ENCODE measurements at regions not wholly inside any gene's neighbourhood (a gene's known extent, or its start where the extent isn't known, plus 50 kb on each side); places are given as distances from the start of the nearest gene placed in this dataset.
A peak's percentile ranks its signal among the peaks of the same experiment; 100 is the strongest.

DNA sequence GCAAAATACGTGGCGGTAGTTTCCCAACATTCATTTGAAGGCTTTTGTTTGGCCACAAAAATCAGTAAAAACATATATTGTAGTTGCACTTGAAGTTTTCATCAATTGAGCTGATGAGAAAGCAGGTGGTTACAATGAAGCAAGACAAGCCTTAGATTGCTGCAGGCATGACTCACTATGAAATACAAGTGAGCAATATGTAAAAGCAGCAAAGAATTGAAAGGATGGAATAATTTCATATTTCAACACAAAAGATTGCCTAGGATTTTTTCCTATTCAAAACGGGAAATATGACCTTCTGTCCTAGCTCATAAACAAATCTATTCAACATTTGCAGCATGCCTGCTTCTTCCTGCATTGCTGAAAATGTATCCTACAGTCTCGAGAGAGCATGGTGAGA is 190.9 kb upstream of the BANK1 start:
- TF ChIP-seq, protein P1, sequence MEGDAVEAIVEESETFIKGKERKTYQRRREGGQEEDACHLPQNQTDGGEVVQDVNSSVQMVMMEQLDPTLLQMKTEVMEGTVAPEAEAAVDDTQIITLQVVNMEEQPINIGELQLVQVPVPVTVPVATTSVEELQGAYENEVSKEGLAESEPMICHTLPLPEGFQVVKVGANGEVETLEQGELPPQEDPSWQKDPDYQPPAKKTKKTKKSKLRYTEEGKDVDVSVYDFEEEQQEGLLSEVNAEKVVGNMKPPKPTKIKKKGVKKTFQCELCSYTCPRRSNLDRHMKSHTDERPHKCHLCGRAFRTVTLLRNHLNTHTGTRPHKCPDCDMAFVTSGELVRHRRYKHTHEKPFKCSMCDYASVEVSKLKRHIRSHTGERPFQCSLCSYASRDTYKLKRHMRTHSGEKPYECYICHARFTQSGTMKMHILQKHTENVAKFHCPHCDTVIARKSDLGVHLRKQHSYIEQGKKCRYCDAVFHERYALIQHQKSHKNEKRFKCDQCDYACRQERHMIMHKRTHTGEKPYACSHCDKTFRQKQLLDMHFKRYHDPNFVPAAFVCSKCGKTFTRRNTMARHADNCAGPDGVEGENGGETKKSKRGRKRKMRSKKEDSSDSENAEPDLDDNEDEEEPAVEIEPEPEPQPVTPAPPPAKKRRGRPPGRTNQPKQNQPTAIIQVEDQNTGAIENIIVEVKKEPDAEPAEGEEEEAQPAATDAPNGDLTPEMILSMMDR (IDR thresholded peaks at IDR 0.05; ENCODE audit: low read depth, low read length), result no peak
- no peak overlapping the region for H3K4me3 ChIP-seq (ENCODE audit: low read depth, low read length)
- H3K27ac ChIP-seq, result no peak overlapping the region
- H3K9me3 ChIP-seq (ENCODE audit: severe bottlenecking), result no peaks in the 10 kb centered on the region
- peaks cover 2% of the 10 kb centered on the region for H3K27me3 ChIP-seq (ENCODE audit: insufficient read depth, low read depth, severe bottlenecking)
- H3K36me3 ChIP-seq, result no peaks in the 10 kb centered on the region
- no peak for DNase-seq

DNA sequence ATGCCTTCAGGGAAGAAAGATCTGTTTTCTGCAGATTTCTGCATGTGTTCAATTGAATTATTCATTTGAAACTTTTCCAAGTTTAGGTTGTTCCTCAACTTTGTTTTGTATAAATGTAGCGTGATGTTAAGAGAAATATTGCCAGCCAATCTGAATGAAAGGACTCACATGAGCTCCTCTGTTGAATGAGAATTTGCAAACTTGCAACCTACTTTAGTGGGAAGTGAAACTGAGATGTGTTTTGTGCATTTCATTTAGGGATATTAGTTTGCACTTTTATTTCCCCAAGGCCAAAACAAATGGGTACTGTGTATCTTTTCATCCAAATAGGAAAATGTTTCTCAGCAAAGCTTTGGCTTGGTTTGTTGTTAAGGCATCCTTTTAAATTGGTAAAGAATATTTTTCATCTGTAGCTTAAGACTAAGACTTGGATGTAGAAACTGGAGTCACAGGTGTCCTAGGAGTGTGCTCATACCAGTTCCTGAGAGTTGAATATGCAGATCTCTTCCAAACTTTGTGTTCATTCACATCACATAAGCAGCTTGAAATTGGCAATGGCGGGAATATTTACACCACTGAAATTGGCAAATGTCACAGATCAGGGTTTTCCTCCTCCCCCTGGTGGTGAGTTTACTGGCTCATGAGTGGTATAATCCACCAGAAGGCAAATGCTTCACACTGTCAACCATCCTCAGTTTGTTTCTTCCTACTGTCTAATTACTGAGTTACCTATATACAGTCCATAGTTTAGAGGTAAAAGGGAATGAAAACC is 193.6 kb upstream of the BANK1 start:
- no peak overlapping the region for H3K27ac ChIP-seq
- TF ChIP-seq, protein P1 (IDR thresholded peaks at IDR 0.05; ENCODE audit: low read depth, low read length), result peak; percentile 65
- H3K36me3 ChIP-seq, result no peaks in the 10 kb centered on the region
- DNase-seq, result peak; percentile 24
- no peaks in the 10 kb centered on the region for H3K9me3 ChIP-seq (ENCODE audit: severe bottlenecking)
- H3K27me3 ChIP-seq (ENCODE audit: insufficient read depth, low read depth, severe bottlenecking), result peaks cover 2% of the 10 kb centered on the region
- H3K4me3 ChIP-seq (ENCODE audit: low read depth, low read length), result no peak overlapping the region

DNA sequence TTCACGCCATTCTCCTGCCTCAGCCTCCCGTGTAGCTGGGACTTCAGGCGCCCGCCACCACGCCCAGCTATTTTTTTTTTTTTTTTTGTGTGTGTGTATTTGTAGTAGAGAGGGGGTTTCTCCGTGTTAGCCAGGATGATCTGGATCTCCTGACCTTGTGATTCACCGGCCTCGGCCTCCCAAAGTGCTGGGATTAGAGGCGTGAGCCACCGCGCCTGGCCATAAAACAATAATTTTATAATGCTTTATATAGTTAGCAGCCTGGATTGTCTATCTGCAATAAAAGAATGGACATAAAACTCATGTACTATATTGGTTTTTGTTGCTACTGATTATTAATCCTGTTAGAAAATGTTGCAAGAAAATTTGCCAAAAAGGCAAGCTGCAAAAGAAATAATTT is 195.9 kb upstream of the BANK1 start:
- Histone ChIP-seq H3K4me3 (ENCODE audit: low read depth, low read length) (no peak overlapping the region), H3K27ac (no peak overlapping the region), H3K27me3 (ENCODE audit: insufficient read depth, low read depth, severe bottlenecking) (peaks cover 2% of the 10 kb centered on the region), H3K9me3 (ENCODE audit: severe bottlenecking) (no peaks in the 10 kb centered on the region), H3K36me3 (no peaks in the 10 kb centered on the region)
- DNase-seq, result no peak
- TF ChIP-seq, protein P1 (IDR thresholded peaks at IDR 0.05; ENCODE audit: low read depth, low read length), result no peak

DNA sequence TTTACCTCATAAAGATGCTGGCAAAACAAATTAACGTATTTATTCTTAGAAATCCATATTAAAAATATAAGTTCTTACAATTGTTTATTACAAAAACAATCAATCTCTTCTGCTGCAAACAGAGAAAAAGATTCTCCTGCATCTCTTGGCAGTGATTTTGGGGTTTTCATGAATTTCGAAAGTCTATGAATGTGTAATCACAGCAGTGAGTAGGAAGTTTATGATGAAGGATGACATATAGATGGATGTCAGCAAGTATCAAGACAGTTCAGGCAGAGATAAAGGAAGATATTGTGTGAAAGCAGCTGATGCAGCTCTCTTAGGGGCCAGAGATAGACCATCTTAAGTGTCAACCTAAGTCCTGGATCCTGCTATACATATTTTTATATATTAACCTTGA is 196.9 kb upstream of the BANK1 start:
- TF ChIP-seq, protein P1 (IDR thresholded peaks at IDR 0.05; ENCODE audit: low read depth, low read length), result no peak
- DNase-seq, result no peak
- no peak overlapping the region for H3K4me3 ChIP-seq (ENCODE audit: low read depth, low read length)
- H3K27me3 ChIP-seq (ENCODE audit: insufficient read depth, low read depth, severe bottlenecking), result no peaks in the 10 kb centered on the region
- no peak overlapping the region for H3K27ac ChIP-seq
- H3K9me3 ChIP-seq (ENCODE audit: severe bottlenecking), result no peaks in the 10 kb centered on the region
- H3K36me3 ChIP-seq, result no peaks in the 10 kb centered on the region

DNA sequence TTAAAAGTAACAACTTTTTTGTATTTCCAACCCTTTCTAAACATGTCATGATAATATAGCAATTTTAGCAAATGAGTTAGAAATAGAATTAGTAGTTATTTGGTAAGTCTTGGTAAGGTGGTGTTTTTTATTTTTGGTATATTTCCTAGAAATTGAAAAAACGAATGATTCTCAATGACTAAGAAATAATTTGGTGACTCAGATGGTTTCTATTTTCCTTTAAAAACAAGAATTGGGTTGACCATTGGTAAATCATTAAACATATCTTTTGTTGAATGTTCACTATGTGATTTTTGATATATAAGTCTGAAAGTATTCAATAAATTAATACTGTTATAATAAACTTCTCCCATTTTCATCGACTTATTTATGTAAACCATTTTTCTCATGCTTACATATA is 206.2 kb upstream of the BANK1 start:
- DNase-seq, result no peak
- H3K27ac ChIP-seq, result no peak overlapping the region
- H3K27me3 ChIP-seq (ENCODE audit: insufficient read depth, low read depth, severe bottlenecking), result no peaks in the 10 kb centered on the region
- peaks cover 5% of the 10 kb centered on the region for H3K9me3 ChIP-seq (ENCODE audit: severe bottlenecking)
- no peaks in the 10 kb centered on the region for H3K36me3 ChIP-seq
- no peak overlapping the region for H3K4me3 ChIP-seq (ENCODE audit: low read depth, low read length)
- TF ChIP-seq, protein P1 (IDR thresholded peaks at IDR 0.05; ENCODE audit: low read depth, low read length), result no peak

DNA sequence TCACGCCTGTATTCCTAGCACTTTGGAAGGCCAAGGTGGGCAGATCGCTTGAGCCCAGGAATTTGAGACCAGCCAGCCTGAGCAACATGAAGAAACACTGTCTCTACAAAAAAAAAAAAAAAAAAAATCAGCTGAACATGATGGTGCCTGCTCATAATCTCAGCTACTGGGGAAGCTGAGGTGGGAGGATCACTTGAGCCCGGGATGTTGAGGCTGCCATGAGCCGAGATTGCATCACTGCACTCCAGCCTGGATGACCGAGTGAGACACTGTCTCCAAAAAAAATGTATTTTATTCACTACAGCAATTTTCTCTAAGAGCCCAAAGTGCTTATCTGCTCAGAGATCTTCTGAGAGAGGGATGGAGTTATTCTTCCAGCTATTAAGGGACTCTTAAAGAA is 215.8 kb upstream of the PPP3CA start:
- no peak for DNase-seq
- H3K36me3 ChIP-seq, result no peaks in the 10 kb centered on the region
- H3K27ac ChIP-seq, result no peak overlapping the region
- no peak overlapping the region for H3K4me3 ChIP-seq (ENCODE audit: low read depth, low read length)
- H3K9me3 ChIP-seq (ENCODE audit: severe bottlenecking), result no peaks in the 10 kb centered on the region
- TF ChIP-seq, protein P1 (IDR thresholded peaks at IDR 0.05; ENCODE audit: low read depth, low read length), result no peak
- H3K27me3 ChIP-seq (ENCODE audit: insufficient read depth, low read depth, severe bottlenecking), result no peaks in the 10 kb centered on the region
